Adrenal gland (tissue), 5 donors: ENCODE measurements at regions not wholly inside any gene's neighbourhood (a gene's known extent, or its start where the extent isn't known, plus 50 kb on each side); places are given as distances from the start of the nearest gene placed in this dataset.

Experiments
- POLR2A ChIP-seq, 2 donors: fragments of 450-650 bp; IDR thresholded peaks; one replicate each; pipeline ENCODE4 v1.6.1; 2017; ENCODE audit warnings: antibody characterized with exemption in 2 of 2, mild to moderate bottlenecking in 2 of 2, moderate library complexity in 1 of 2
- TF ChIP-seq, protein P1 (sequence below), 6 experiments: fragments of 450-650 bp in 4 of 6; fragments of 200-600 bp in 2 of 6; sonication (generic) in 1 of 6; IDR thresholded peaks; 1 replicate in 5 of 6; 2 replicates in 1 of 6; pipeline versions ENCODE4 v1.5.1 to v1.8.0; 2016 to 2021; ENCODE audit warnings: antibody characterized with exemption in 6 of 6, mild to moderate bottlenecking in 2 of 6, moderate library complexity in 1 of 6
- donor health status: DM: no; HTN: no; CAD: no.

DNA sequence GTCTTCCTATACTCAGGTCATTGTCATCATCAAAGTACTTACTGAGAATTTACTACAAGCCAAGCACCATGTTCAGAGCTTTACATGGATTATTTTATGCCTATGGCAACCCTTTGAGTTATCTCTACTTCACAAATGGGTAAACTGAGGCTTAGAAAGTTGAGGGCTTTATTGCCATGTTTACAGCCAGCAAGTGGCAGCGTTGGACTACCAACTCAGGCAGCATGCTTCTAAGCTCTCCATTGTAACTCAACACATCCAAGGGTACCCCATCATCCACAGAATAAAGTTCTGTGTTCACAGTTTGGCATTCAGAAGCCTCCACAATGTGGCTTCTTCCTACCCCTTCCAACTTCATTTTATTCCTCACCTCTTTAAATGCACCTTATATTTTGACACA is 422.6 kb upstream of the GRIA1 start:
- no peak for TF ChIP-seq POLR2A (IDR thresholded peaks at IDR 0.05)
- TF ChIP-seq, protein P1, sequence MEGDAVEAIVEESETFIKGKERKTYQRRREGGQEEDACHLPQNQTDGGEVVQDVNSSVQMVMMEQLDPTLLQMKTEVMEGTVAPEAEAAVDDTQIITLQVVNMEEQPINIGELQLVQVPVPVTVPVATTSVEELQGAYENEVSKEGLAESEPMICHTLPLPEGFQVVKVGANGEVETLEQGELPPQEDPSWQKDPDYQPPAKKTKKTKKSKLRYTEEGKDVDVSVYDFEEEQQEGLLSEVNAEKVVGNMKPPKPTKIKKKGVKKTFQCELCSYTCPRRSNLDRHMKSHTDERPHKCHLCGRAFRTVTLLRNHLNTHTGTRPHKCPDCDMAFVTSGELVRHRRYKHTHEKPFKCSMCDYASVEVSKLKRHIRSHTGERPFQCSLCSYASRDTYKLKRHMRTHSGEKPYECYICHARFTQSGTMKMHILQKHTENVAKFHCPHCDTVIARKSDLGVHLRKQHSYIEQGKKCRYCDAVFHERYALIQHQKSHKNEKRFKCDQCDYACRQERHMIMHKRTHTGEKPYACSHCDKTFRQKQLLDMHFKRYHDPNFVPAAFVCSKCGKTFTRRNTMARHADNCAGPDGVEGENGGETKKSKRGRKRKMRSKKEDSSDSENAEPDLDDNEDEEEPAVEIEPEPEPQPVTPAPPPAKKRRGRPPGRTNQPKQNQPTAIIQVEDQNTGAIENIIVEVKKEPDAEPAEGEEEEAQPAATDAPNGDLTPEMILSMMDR (IDR thresholded peaks at IDR 0.05): no peak
